ENCODE measurements at regions not wholly inside any gene's neighbourhood (a gene's known extent, or its start where the extent isn't known, plus 50 kb on each side); places are given as distances from the start of the nearest gene placed in this dataset.

- no peak for DNase-seq
Observed at GRCh38 chr7:36011588-36011965, 141.5 kb upstream of the EEPD1 start.

GRCh38 chr7:36013246-36014014 lies 139.6 kb upstream of the EEPD1 start:
- no peak for DNase-seq

GRCh38 chr7:36014961-36015360 lies 138.1 kb upstream of the EEPD1 start:
- DNase-seq: no peak

- DNase-seq: no peak
Observed at GRCh38 chr7:36015733-36016132, 137.3 kb upstream of the EEPD1 start.

- no peak for DNase-seq
Observed at GRCh38 chr7:36016648-36017047, 136.4 kb upstream of the EEPD1 start.

DNA sequence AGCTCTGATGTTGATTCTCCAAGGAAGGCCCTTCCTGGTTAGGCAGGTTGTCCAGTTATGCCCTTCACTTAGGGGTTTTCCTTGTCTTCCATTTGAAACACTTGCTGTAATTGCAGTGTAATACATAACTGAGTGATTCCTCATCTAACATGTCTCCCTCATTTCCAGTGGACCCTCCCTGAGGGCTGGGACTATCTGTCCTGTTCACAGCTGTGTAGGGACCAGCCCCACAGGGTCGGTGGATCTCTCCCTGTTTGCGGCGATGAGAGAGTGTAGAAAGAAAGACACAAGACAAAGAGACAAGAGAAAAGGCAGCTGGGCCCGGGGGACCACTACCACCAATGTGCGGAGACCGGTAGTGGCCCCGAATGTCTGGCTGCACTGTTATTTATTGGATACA lies 135.9 kb upstream of the EEPD1 start:
- DNase-seq: no peak

GRCh38 chr7:36018816-36019484 lies 134.1 kb upstream of the EEPD1 start:
- DNase-seq: no peak

- DNase-seq: no peak
Observed at GRCh38 chr7:36019538-36019937, 133.5 kb upstream of the EEPD1 start.

DNA sequence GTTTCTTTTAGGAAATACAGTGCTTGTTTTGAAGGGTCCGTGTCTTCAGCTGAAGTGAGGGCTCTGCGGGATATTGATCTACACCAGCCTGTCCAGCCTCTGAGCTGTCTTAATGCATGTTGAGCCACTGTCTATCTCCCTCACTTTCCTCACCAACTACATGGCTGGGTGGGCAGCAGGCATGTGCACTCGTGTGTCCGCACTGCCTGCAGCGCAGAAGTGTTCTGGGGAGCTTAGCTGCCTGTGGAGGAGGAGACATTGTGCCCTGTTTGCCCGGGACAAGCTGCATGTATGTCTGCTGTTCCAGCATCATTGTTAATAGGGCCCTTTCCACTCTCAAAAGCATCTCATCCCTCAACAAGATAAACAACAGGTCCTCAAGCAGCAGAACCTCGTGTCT lies 133.1 kb upstream of the EEPD1 start:
- no peak for DNase-seq

DNA sequence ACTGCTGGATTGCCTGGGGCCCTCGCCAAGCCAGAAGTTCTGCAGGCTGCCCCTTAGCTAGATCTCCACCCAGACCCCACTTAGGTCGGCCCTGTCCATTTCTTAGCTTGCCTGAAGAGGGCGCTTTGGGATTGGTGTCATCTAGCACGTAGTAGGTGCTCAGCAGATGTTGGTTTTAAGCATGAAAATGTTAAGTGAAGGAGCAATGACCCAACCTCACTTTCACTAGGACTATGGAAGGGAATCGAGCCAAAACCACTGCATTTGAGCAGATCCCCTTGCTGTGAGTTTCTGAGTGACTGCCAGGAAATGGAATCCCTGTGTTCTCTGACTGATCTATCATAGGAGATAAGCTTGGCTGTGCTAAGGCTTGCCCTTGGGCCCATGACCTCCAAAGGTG lies 131.7 kb upstream of the EEPD1 start:
- DNase-seq: no peak

- no peak for DNase-seq
Observed at GRCh38 chr7:36021917-36022550, 131.0 kb upstream of the EEPD1 start.

- DNase-seq: no peak
Observed at GRCh38 chr7:36023033-36023560, 130.0 kb upstream of the EEPD1 start.

DNA sequence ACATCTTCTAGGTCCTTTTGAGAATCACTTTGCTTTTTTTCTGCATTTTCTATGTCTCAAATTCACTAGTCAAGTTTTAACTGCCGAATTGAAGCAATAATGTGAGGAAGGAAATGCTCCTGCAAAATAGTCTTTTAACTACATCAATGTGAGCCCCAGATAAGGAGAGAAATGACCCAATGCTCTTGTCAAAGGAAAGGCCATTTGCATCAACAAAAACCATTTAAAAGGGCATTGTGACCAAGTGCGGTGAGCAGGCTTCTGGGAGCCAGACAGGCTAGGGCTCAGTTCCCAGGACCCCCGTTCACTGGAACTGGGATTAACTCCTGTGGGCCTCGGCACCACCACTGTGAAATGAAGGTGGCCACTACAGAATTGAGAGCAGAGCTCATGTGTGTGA lies 127.9 kb upstream of the EEPD1 start:
- DNase-seq: no peak

GRCh38 chr7:36029311-36029710 lies 123.7 kb upstream of the EEPD1 start:
- DNase-seq: no peak

DNA sequence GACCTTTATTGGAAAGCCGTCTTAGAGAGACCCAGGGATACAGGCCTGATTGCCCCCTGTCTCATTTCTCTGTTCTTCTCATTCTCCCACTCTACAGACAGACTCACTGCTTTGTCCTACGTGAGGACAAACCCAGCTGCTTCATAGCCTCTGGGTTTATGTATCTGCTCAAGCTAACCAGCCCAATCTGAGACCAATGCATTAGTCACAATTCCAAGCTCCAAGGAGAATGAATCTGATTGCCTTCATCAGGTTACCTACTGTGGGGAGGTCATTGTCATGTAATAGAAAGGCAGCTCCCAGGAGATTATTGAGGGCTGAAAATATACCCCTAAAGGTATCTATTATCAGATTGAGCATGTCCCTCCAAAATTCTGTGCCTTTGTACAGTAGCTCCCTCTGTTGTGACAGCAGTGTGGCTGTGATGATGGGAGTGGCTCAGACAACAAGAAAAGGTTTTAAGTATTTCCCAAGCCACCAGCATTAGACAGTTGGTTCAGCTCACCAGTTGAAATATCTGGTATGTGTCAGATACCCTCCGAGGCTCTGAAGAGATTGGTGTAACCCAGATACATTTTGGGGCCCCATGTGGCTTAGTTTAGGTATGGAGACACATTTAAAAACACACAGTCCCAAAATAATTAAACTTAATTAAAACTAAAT lies 123.1 kb upstream of the EEPD1 start:
- DNase-seq: no peak

- no peak for DNase-seq
Observed at GRCh38 chr7:36032361-36032818, 120.7 kb upstream of the EEPD1 start.

- no peak for DNase-seq
Observed at GRCh38 chr7:36034020-36034419, 119.0 kb upstream of the EEPD1 start.

GRCh38 chr7:36035186-36035585 lies 117.9 kb upstream of the EEPD1 start:
- no peak for DNase-seq

GRCh38 chr7:36036590-36036989 lies 116.5 kb upstream of the EEPD1 start:
- no peak for DNase-seq

GRCh38 chr7:36037121-36037662 lies 115.9 kb upstream of the EEPD1 start:
- no peak for DNase-seq

DNA sequence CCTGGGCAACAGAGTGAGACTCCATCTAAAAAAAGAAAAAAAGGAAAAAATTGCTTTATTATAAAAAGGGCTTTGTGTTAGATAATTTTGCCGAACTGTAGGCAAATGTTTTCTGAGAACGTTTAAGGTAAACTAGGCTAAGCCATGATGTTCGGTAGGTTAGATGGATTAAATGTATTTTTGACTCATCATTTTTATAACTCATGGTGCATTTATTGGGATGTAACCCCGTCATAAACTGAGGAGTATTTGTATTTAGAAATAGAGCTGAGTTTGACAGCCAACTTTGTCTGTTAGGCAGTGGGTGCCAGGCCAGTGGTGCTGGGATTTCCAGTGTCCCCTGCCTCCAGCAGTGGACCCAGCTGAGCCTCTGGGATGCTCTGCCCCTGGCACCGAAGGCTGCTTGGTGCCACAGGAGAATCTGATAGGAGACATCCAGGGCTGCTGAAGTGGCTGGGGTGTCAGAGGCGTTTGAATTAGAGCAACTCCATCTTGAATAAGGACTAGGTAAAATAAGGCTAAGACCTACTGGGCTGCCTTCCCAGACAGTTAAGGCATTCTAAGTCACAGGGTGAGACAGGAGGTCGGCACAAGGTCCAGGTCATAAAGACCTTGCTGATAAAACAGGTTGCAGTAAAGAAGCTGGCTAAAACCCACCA lies 114.9 kb upstream of the EEPD1 start:
- DNase-seq: no peak

DNA sequence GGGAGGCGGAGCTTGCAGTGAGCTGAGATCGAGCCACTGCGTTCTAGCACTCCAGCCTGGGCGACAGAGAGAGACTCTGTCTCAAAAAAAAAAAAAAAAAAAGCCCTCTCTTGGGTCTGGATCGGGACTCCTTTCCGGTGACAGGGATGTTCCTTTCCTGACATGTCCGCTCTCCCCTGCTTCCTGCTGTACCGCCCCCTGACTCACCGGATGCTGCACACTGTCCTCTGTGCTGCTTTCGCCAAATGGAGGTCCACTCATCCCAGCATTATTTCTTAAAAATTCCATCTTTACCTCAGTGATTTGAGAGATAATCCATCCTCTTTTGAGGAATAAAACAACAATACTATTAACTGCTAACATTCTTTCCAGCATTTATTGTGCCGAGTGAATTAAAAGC lies 113.8 kb upstream of the EEPD1 start:
- DNase-seq: no peak

GRCh38 chr7:36039671-36040070 lies 113.4 kb upstream of the EEPD1 start:
- no peak for DNase-seq
